SK-N-SH (cell line): ENCODE measurements at regions not wholly inside any gene's neighbourhood (a gene's known extent, or its start where the extent isn't known, plus 50 kb on each side); places are given as distances from the start of the nearest gene placed in this dataset.

Experiments used
- CTCF ChIP-seq: fragments of 200-600 bp; sonication (generic); IDR thresholded peaks from 2 replicates; pipeline ENCODE4 v1.6.1; 2017; ENCODE audit warnings: antibody characterized with exemption, mild to moderate bottlenecking, moderate library complexity
- EP300 ChIP-seq, 2 experiments: IDR thresholded peaks; 2 replicates each; pipeline versions ENCODE4 v1.4.0 to v1.6.1; 2012; ENCODE audit warnings: borderline replicate concordance in 1 of 2, low read depth in 1 of 2, low read length in 1 of 2
- FOXM1 ChIP-seq: IDR thresholded peaks from 2 replicates; pipeline ENCODE4 v1.4.0; 2012; ENCODE audit warnings: low read depth, mild to moderate bottlenecking
- IRF3 ChIP-seq: fragments of 150-350 bp; IDR thresholded peaks from 2 replicates; pipeline ENCODE4 v1.6.1; 2016; ENCODE audit warnings: mild to moderate bottlenecking, low read depth, low read length
- POLR2AphosphoS5 ChIP-seq: IDR thresholded peaks from 2 replicates; pipeline ENCODE4 v1.6.1; 2012; ENCODE audit warnings: low read depth, low read length
- REST ChIP-seq: IDR thresholded peaks from 2 replicates; pipeline ENCODE4 v1.6.1; 2012; ENCODE audit warnings: mild to moderate bottlenecking, low read depth, low read length, moderate library complexity
- TEAD4 ChIP-seq: IDR thresholded peaks from 2 replicates; pipeline ENCODE4 v1.4.0; 2012; ENCODE audit warnings: mild to moderate bottlenecking, borderline replicate concordance; ENCODE audit not compliant: insufficient read depth
- USF2 ChIP-seq: fragments of 150-350 bp; IDR thresholded peaks from 2 replicates; pipeline ENCODE4 v1.6.1; 2017; ENCODE audit warnings: antibody characterized with exemption, low read length, low read depth, borderline replicate concordance

- TF ChIP-seq POLR2AphosphoS5 (no peak), REST (no peak), CTCF (no peak), EP300 (IDR thresholded peaks at IDR 0.05; ENCODE audit: borderline replicate concordance in 1 of 2, low read depth in 1 of 2, low read length in 1 of 2) (no peak), USF2 (no peak), TEAD4 (no peak), IRF3 (no peak), FOXM1 (no peak)
These were observed 502.2 kb downstream of the ARL4A start for GRCh38 chr7:13189668-13190067.
